WERI-Rb-1 (cell line): ENCODE measurements at regions not wholly inside any gene's neighbourhood (a gene's known extent, or its start where the extent isn't known, plus 50 kb on each side); places are given as distances from the start of the nearest gene placed in this dataset.
"Not testable (repeated sequence)": the region's sequence is repeated elsewhere in the genome, so short reads cannot be mapped to it uniquely, and the experiment has no call there.

Experiments
- DNase-seq: peaks from one replicate; pipeline ENCODE4 v3.0.0-alpha.2; 2020
- H3K27ac ChIP-seq: fragments of 250-450 bp; sonication (Bioruptor Pico); 2 replicates; pipeline ENCODE4 v1.5.1; 2020; ENCODE audit warnings: mild to moderate bottlenecking, moderate library complexity
- H3K27me3 ChIP-seq: fragments of 250-450 bp; sonication (Bioruptor Pico); 2 replicates; pipeline ENCODE4 v1.5.1; 2021; ENCODE audit warnings: mild to moderate bottlenecking, low read depth, moderate library complexity; ENCODE audit not compliant: insufficient read depth, severe bottlenecking
- H3K36me3 ChIP-seq: fragments of 250-450 bp; sonication (Bioruptor Pico); 2 replicates; pipeline ENCODE4 v1.5.1; 2020; ENCODE audit warnings: mild to moderate bottlenecking, moderate library complexity
- H3K4me3 ChIP-seq: 2 replicates; pipeline ENCODE4 v1.5.1; 2011; ENCODE audit warnings: low read depth, mild to moderate bottlenecking, control low read depth, low read length
- H3K9me3 ChIP-seq: fragments of 250-450 bp; sonication (Bioruptor Pico); 2 replicates; pipeline ENCODE4 v1.5.1; 2021; ENCODE audit warnings: mild to moderate bottlenecking, moderate library complexity; ENCODE audit not compliant: severe bottlenecking
- CTCF ChIP-seq: IDR thresholded peaks from 2 replicates; pipeline ENCODE4 v1.5.1; 2011; ENCODE audit warnings: low read depth, mild to moderate bottlenecking, control low read depth, inconsistent platforms, low read length

GRCh38 chr12:87349681-87350080 lies 679.5 kb downstream of the C12orf50 start:
- no peak overlapping the region for H3K4me3 ChIP-seq
- no peak for TF ChIP-seq CTCF
- H3K9me3 ChIP-seq: no peaks in the 10 kb centered on the region
- no peak for DNase-seq
- H3K27ac ChIP-seq: no peak overlapping the region
- no peaks in the 10 kb centered on the region for H3K27me3 ChIP-seq
- H3K36me3 ChIP-seq: no peaks in the 10 kb centered on the region

GRCh38 chr12:87348071-87348470 lies 681.1 kb downstream of the C12orf50 start:
- no peak overlapping the region for H3K27ac ChIP-seq
- H3K36me3 ChIP-seq: no peaks in the 10 kb centered on the region
- TF ChIP-seq CTCF: no peak
- no peaks in the 10 kb centered on the region for H3K27me3 ChIP-seq
- no peak for DNase-seq
- no peaks in the 10 kb centered on the region for H3K9me3 ChIP-seq
- H3K4me3 ChIP-seq: no peak overlapping the region

GRCh38 chr12:87344699-87345098 lies 684.5 kb downstream of the C12orf50 start:
- Histone ChIP-seq H3K9me3 (no peaks in the 10 kb centered on the region), H3K27ac (no peak overlapping the region), H3K36me3 (no peaks in the 10 kb centered on the region), H3K27me3 (no peaks in the 10 kb centered on the region), H3K4me3 (no peak overlapping the region)
- no peak for DNase-seq
- no peak for TF ChIP-seq CTCF

GRCh38 chr12:87338681-87339080 lies 690.5 kb downstream of the C12orf50 start:
- Histone ChIP-seq H3K4me3 (no peak overlapping the region), H3K27me3 (no peaks in the 10 kb centered on the region), H3K9me3 (no peaks in the 10 kb centered on the region), H3K27ac (no peak overlapping the region), H3K36me3 (no peaks in the 10 kb centered on the region)
- no peak for DNase-seq
- TF ChIP-seq CTCF: no peak

GRCh38 chr12:87336814-87337336 lies 692.3 kb downstream of the C12orf50 start:
- TF ChIP-seq CTCF: no peak
- no peaks in the 10 kb centered on the region for H3K9me3 ChIP-seq

GRCh38 chr12:87332987-87333726 lies 696.0 kb downstream of the C12orf50 start:
- no peaks in the 10 kb centered on the region for H3K27me3 ChIP-seq
- DNase-seq: no peak
- no peak for TF ChIP-seq CTCF
- no peaks in the 10 kb centered on the region for H3K9me3 ChIP-seq
- no peak overlapping the region for H3K4me3 ChIP-seq
- no peak overlapping the region for H3K27ac ChIP-seq
- no peaks in the 10 kb centered on the region for H3K36me3 ChIP-seq

More at GRCh38 chr12:87336814-87337336, 692.3 kb downstream of the C12orf50 start:
- Histone ChIP-seq H3K4me3 (no peak overlapping the region), H3K27me3 (no peaks in the 10 kb centered on the region), H3K27ac (no peak overlapping the region), H3K36me3 (no peaks in the 10 kb centered on the region)
- DNase-seq: no peak

GRCh38 chr12:87330071-87330555 lies 699.1 kb downstream of the C12orf50 start:
- H3K27me3 ChIP-seq, H3K36me3 ChIP-seq, DNase-seq, H3K9me3 ChIP-seq, H3K27ac ChIP-seq, H3K4me3 ChIP-seq: not testable (repeated sequence)
